HG03280 (cell line): ENCODE measurements at regions not wholly inside any gene's neighbourhood (a gene's known extent, or its start where the extent isn't known, plus 50 kb on each side); places are given as distances from the start of the nearest gene placed in this dataset.

Source experiments
- ATAC-seq: cut with Tn5 transposase; IDR thresholded peaks from one replicate; pipeline ENCODE4 v1.9.1; 2021; ENCODE audit warnings: mild to moderate bottlenecking, moderate library complexity; ENCODE audit not compliant: unreplicated experiment

- ATAC-seq: no peak
Observed at GRCh38 chr22:48882636-48883200, 945.0 kb downstream of the BRD1 start.

GRCh38 chr22:48881326-48881980 is 946.2 kb downstream of the BRD1 start:
- no peak for ATAC-seq

- ATAC-seq: no peak
Observed at GRCh38 chr22:48880749-48881148, 946.9 kb downstream of the BRD1 start.

DNA sequence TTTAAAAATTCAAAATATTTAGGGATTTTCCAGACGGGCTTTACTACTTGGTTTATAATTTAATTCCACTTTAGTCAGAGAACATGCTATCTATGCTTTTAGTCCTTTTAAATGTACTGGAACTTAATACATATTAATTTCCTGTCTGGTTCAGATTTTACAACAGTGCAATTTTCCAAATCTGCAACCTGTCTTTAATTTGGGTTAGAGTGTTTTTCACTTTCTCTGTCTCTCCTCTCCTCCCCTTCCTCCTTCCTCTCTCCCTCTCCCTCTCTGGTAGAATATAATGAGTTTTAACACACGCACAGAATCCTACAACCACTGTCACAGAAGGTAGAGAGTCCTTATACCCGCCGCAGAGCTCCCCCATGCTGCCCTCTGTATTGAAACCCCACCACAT is 950.7 kb downstream of the BRD1 start:
- no peak for ATAC-seq

DNA sequence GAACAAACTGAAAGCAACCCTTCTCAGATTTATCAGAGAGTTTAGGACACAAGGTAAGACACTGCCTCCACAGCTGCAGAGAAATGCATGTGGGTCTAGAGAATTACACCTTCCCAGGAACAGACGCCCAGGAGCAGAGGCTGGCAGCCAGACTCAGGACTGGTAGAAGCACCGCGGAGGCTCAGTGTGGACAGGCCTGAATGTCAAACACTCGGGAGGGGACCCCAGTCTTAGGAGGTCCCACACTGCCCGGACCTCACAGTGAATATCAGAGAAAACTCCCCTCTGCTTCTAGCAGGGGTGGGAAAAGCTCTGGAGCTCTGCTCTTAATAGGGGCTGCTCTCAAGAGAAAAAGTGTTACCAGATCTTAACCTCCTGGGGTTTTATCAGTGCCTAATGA is 952.7 kb downstream of the BRD1 start:
- no peak for ATAC-seq

DNA sequence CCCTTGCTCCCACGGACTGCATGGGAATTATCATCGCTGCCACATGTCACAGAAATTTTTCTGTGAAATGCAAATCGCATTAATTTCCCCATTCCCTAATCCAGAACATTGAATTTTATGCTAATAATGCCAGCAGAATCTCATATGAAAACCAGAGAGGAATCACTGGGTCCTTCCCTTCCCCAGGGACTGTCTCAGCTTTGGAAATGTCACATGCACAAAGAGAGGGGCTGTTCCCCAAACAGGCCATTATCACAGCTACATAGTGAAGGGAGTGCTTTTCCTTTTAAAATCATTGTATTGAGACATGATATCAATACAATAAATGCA is 954.5 kb downstream of the BRD1 start:
- no peak for ATAC-seq

- ATAC-seq: no peak
Observed at GRCh38 chr22:48872271-48873190, 955.1 kb downstream of the BRD1 start.

- no peak for ATAC-seq
Observed at GRCh38 chr22:48871176-48871840, 956.4 kb downstream of the BRD1 start.

GRCh38 chr22:48870436-48870835 is 957.2 kb downstream of the BRD1 start:
- no peak for ATAC-seq

GRCh38 chr22:48869788-48870187 is 957.9 kb downstream of the BRD1 start:
- ATAC-seq: no peak

DNA sequence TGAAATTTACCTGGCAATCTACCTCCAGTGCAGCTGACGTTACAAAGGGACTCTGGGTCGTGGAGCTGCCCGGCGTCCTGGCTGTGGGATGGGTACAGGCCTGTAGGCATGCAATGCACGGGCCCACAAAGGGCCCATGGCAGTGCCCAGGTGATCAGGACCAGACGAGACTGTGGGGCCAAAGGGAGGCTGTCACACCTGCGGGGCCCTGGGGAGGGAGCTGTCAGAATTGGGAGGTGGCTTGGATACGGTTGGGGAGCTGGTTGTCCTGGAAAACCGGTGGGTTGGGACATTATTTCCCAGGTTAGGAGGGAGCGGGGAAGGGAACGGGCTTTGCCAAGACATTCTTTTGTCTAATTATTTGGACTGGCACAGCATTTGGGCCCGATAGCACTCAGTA is 958.5 kb downstream of the BRD1 start:
- ATAC-seq: no peak

DNA sequence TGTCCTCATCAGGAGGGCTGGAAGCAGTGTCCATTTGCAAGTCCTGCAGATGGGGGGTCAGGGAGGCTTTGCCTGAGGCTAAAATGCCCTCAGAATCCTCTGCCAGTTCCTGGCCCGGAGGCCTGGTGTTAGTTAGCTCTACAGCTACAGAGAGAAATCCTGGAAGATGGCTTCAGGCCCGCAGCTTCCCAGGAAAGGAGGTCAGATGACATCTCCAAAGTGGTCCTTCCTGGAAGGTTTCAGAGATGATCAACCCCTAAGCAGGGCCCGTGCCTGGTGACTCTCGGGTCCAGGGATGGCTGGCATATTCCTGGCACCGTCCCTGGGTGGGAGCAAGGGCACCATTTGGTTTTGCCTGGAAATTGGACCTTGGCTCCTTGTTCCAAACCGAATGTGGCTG is 959.1 kb downstream of the BRD1 start:
- no peak for ATAC-seq

GRCh38 chr22:48867891-48868290 is 959.8 kb downstream of the BRD1 start:
- no peak for ATAC-seq

GRCh38 chr22:48866906-48867681 is 960.6 kb downstream of the BRD1 start:
- no peak for ATAC-seq

DNA sequence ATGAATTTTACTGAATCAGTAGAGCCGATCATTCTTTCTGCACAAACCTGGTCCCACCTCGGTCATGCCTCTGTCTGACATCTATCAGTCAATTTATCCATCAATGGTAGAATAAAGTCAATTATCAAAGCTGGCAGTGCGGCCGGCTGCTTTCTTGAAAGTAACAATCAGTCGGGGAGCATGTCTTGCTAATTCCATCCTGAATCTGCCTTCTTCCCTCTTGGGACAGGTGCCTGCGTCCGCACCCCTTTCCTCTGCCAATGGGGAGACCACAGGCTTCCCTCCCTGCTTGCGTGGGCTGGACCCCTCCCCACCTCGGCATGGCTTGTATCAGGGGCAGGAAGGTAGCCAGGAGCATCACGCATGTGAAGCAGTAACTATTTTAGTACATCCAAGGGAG is 962.9 kb downstream of the BRD1 start:
- ATAC-seq: no peak

DNA sequence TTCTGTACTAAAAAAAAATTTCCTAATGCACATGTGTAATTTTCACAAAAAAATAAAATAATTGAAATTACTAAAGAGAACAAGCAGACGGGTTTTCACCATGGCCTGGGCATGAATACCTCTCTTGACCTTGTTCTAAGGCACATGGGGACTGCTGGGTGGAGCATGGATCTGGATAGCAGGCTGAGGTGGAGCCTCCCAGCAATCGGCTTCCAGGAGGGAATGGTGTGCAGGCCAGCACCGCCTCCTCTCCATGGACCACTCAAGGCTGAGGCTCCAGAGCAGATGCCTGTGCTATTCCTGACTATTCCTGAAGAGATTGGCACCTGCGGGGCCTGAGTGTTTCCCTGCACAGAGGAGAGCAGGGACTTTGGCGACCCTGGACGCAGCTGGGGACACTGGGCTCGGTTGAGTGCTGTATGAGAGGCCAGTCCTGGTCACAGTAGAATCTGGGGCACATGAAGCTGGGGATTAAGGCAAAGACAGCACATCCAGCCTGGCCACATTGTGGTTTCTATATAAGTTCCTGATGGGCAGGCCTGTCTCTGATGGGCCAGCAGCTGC is 963.6 kb downstream of the BRD1 start:
- no peak for ATAC-seq

DNA sequence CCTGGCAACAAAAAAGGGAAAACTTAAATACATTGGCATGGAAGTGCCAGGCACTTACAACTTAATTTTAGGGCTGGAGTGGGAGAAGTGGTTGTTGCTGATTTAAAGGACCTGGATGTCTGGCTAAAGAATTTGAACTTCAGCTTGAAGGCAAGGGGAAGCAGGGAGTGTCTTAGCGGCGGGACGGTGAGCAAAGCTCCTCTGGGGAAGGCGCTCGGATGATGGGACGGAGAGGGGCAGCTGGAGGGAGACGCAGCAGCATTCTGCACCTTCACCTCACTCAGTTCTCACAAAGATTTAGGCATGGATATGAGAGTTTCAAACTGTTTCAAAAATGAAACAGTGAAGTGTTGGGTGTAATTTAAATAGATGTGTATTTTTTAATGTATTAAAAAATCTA is 967.1 kb downstream of the BRD1 start:
- no peak for ATAC-seq

DNA sequence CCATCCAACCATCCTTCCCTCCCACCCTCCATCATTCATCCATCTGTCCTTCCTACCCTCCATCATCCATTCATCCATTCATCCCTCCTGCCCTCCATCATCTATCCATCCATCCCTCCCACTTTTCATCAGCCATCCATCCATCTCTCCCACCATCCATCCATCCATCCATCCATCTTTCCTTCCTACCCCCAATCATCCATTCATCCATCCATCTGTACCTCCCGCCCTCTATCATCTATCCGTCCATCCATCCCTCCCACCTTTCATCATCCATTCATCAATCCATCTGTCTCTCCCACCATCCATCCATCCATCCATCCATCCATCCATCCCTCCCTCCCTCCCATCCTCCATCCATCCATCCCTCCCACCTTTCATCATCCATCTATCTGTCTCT is 968.8 kb downstream of the BRD1 start:
- ATAC-seq: no peak

DNA sequence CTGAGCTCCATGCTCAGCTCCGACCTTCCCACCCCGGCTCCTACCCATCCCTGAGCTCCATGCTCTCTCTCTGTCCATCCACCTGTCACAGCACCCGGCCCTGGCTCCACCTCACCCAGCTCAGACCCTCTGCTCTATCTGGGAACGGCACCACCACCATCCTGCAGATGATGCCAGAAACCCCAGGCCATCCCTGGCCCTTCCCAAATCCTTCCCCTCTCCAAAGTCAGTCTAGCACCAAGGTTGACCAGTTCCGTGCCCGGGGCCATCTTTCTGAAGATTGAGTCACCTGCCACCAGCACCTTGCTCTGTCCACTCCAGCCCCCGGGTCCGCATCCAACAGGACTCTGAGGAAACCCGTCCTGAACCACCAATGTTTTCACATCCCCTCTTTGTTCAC is 969.6 kb downstream of the BRD1 start:
- no peak for ATAC-seq

GRCh38 chr22:48857202-48857805 is 970.4 kb downstream of the BRD1 start:
- no peak for ATAC-seq
